Motor neuron (in vitro differentiated cells): ENCODE measurements at regions not wholly inside any gene's neighbourhood (a gene's known extent, or its start where the extent isn't known, plus 50 kb on each side); places are given as distances from the start of the nearest gene placed in this dataset.
"Not testable (repeated sequence)": the region's sequence is repeated elsewhere in the genome, so short reads cannot be mapped to it uniquely, and the experiment has no call there.

Experiments
- ATAC-seq, 8 experiments: fragments of 200-7000 bp; cut with Tn5 transposase; replicated peaks in 6 of 8; 2 replicates each; pipeline ENCODE4 v1.8.0; 2021; ENCODE audit warnings: mild to moderate bottlenecking in 8 of 8, moderate library complexity in 8 of 8
- H3K27ac ChIP-seq, 2 donors: fragments of 250-450 bp; sonication (Bioruptor Pico); 2 replicates each; pipeline ENCODE4 v1.9.0; 2021; ENCODE audit warnings: antibody characterized with exemption in 2 of 2, mild to moderate bottlenecking in 2 of 2, moderate library complexity in 1 of 2
- H3K4me1 ChIP-seq, 2 donors: fragments of 250-450 bp; sonication (Bioruptor Pico); replicated peaks in 1 of 2; 2 replicates each; pipeline ENCODE4 v1.6.1; 2021; ENCODE audit warnings: antibody characterized with exemption in 2 of 2, mild to moderate bottlenecking in 2 of 2, moderate library complexity in 1 of 2
- H3K4me3 ChIP-seq, 5 donors: fragments of 250-450 bp; sonication (Bioruptor Pico); 2 replicates each; pipeline ENCODE4 v1.9.0; 2021; ENCODE audit warnings: antibody characterized with exemption in 5 of 5, mild to moderate bottlenecking in 5 of 5, moderate library complexity in 4 of 5
- WGBS, 10 experiments: fragments of 450-650 bp; shearing (Covaris generic); methylation state at CpG; one replicate each; pipeline ENCODE4 v1.0.0; 2022; 5-methylcytosine and 5-hydroxymethylcytosine counted together
- in situ Hi-C, 9 experiments: fragments of 400-800 bp; cut with MboI; loops; one replicate each; pipeline ENCODE4 v1.15.0; 2021; ENCODE audit warnings: low sequenced_read_pairs in 9 of 9, low pct_unique_long_range_greater_than_20kb in 2 of 9; ENCODE audit not compliant: unreplicated experiment in 9 of 9

DNA sequence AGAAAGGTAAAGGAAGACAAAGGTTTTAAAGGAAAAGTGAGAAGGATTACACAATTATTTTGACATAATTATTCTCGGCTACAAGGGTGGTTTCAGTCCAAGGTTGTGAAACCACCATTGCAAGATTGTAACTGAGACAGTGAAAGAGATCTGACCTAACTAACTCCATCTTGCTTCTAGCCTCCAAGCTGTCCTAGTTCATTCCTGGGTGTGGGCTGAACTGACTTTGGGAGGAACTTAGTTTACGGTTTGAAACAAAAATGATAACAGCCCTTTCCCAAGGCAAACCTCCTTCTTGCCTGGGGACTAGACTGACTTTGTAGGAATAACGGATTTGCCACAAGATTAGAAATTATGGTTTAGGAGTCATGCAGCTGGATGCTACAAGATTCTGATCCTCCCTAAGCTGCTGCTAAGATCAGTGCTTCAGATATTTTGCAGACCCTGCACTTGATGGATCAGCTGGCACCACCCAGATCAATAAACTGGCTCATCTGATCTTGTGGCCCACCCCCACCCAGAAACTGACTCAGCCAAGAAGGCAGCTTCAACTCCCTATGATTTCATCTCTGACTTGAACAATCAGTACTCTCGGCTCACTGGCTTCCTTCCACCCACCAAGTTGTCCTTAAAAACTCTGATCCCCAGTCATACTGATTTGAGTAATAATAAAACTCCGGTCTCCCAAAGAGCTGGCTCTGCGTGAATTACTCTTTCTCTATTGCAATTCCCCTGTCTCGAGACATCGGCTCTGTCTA, 57.7 kb upstream of the AADACL2 start:
- H3K4me3 ChIP-seq, result no peak overlapping the region
- in situ Hi-C loops, result no loop called here
- WGBS, 10 experiments, result 47 to 100% (median 94%) methylated on average over 1 to 8 of the region's 8 CpGs; no CpG with 5 or more reads in 2 of the 10 experiments

DNA sequence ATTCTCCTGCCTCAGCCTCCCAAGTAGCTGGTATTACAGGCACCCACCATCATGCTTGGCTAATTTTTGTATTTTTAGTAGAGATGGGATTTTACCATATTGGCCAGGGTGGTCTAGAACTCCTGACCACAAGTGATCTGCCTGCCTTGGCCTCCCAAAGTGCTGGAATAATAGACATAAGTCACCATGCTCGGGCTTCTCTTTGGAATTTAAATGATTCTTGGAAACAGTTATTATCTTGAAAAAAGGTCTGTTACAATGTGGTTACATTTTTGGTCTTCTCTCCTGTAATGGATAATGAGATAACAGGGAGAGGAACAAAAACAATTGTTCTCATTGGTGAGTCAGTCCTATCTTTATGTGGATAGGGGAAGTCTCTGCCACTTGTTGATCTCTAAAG, 59.8 kb upstream of the AADACL2 start:
- WGBS, 10 experiments, result 0 to 86% (median 47%) methylated on average over 1 of the region's 1 CpG; no CpG with 5 or more reads in 4 of the 10 experiments
- ATAC-seq, result no peak
- no peak overlapping the region for H3K27ac ChIP-seq
- in situ Hi-C loops, result loop anchor here in 1 of 9 experiments (25.0 kb wide), 1 partner anchor 212 kb away; the partner anchor contains the start of gene IGSF10
- no peak overlapping the region for H3K4me3 ChIP-seq
- H3K4me1 ChIP-seq, result no peaks in the 10 kb centered on the region

More for the DNA sequence above, 57.7 kb upstream of the AADACL2 start:
- no peaks in the 10 kb centered on the region for H3K4me1 ChIP-seq
- no peak overlapping the region for H3K27ac ChIP-seq
- ATAC-seq, result no peak

- not testable (repeated sequence) for H3K27ac ChIP-seq, H3K4me3 ChIP-seq, ATAC-seq, H3K4me1 ChIP-seq
- in situ Hi-C loops, result loop anchor here in 1 of 9 experiments (25.0 kb wide), 1 partner anchor 205 kb away; the partner anchor contains the start of gene IGSF10
- 0 to 93% (median 90%) methylated on average over 1 to 2 of the region's 3 CpGs; no CpG with 5 or more reads in 6 of the 10 experiments for WGBS, 10 experiments
Observed at GRCh38 chr3:151667762-151668161, 66.0 kb upstream of the AADACL2 start.

DNA sequence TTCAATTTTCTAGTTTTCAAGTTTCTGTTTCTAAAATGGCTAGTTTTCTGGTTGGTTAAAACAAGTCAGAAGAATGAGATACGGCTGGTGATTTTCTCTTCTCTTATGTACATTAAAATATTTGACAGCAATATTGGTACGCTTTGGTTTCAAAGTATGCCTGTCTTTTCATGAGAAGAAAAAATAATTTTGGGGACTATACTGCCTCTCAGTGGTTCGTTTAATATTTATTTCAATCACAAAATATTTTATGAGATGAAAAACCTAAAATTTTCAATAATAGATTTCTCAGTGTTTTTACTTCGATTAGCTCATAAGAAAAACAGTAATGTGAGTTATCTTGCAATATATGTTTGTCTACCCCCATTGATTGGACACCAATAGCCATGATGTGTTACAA, 72.8 kb upstream of the AADACL2 start:
- H3K4me1 ChIP-seq, result no peaks in the 10 kb centered on the region
- no peak overlapping the region for H3K4me3 ChIP-seq
- peak in 1 of 8 experiments; percentile 21 for ATAC-seq
- H3K27ac ChIP-seq, result no peak overlapping the region
- in situ Hi-C loops, result loop anchor here in 1 of 9 experiments (25.0 kb wide), 1 partner anchor 199 kb away; the partner anchor contains the start of gene IGSF10
- WGBS, 10 experiments, result 12 to 81% (median 68%) methylated on average over 2 to 4 of the region's 4 CpGs

- H3K4me3 ChIP-seq, result no peak overlapping the region
- in situ Hi-C loops, result loop anchor here in 1 of 9 experiments (25.0 kb wide), 1 partner anchor 183 kb away; the partner anchor contains the start of gene IGSF10
- ATAC-seq, result no peak
- no peak overlapping the region for H3K27ac ChIP-seq
- no peaks in the 10 kb centered on the region for H3K4me1 ChIP-seq
Observed at GRCh38 chr3:151644986-151645385, 88.7 kb upstream of the AADACL2 start.

- H3K4me3 ChIP-seq, result no peak overlapping the region
- in situ Hi-C loops, result loop anchor here in 1 of 9 experiments (25.0 kb wide), 1 partner anchor 182 kb away; the partner anchor contains the start of gene IGSF10
- no peak overlapping the region for H3K27ac ChIP-seq
- ATAC-seq, result no peak
- 0 to 100% (median 71%) methylated on average over 1 of the region's 1 CpG; no CpG with 5 or more reads in 1 of the 10 experiments for WGBS, 10 experiments
- H3K4me1 ChIP-seq, result no peaks in the 10 kb centered on the region
Observed at GRCh38 chr3:151644020-151644620, 89.6 kb upstream of the AADACL2 start.

- in situ Hi-C loops, result loop anchor here in 1 of 9 experiments (25.0 kb wide), 1 partner anchor 177 kb away; the partner anchor contains the start of gene IGSF10
- WGBS, 10 experiments, result 0 to 86% (median 49%) methylated on average over 1 to 2 of the region's 2 CpGs; no CpG with 5 or more reads in 2 of the 10 experiments
- no peak for ATAC-seq
- Histone ChIP-seq H3K27ac (no peak overlapping the region), H3K4me3 (no peak overlapping the region), H3K4me1 (peaks cover 4 to 7% of the 10 kb centered on the region in 2 donors)
Observed at GRCh38 chr3:151639418-151639740, 94.3 kb upstream of the AADACL2 start.

- Histone ChIP-seq H3K27ac (no peak overlapping the region), H3K4me3 (no peak overlapping the region), H3K4me1 (peaks cover 4 to 7% of the 10 kb centered on the region in 2 donors)
- in situ Hi-C loops, result loop anchor here in 1 of 9 experiments (25.0 kb wide), 1 partner anchor 176 kb away; the partner anchor contains the start of gene IGSF10
- no peak for ATAC-seq
- WGBS, 10 experiments, result 33 to 100% (median 69%) methylated on average over 1 to 4 of the region's 4 CpGs; no CpG with 5 or more reads in 1 of the 10 experiments
Observed at GRCh38 chr3:151638555-151639417, 94.9 kb upstream of the AADACL2 start.

GRCh38 chr3:151635905-151636304, 97.8 kb upstream of the AADACL2 start:
- Histone ChIP-seq H3K4me3 (no peak overlapping the region), H3K4me1 (peaks cover 4 to 8% of the 10 kb centered on the region in 2 donors), H3K27ac (no peak overlapping the region)
- in situ Hi-C loops, result loop anchor here in 1 of 9 experiments (25.0 kb wide), 1 partner anchor 174 kb away; the partner anchor contains the start of gene IGSF10
- WGBS, 10 experiments, result 36 to 85% (median 72%) methylated on average over 1 to 3 of the region's 3 CpGs; no CpG with 5 or more reads in 1 of the 10 experiments
- peak in 5 of 8 experiments; percentile 20 to 68 (median 46) for ATAC-seq

GRCh38 chr3:151631946-151632345, 101.8 kb upstream of the AADACL2 start:
- ATAC-seq, result no peak
- 0 to 100% (median 69%) methylated on average over 1 to 2 of the region's 2 CpGs for WGBS, 10 experiments
- Histone ChIP-seq H3K27ac (no peak overlapping the region), H3K4me1 (peaks cover 4 to 9% of the 10 kb centered on the region in 2 donors), H3K4me3 (no peak overlapping the region)
- in situ Hi-C loops, result loop anchor here in 1 of 9 experiments (25.0 kb wide), 1 partner anchor 170 kb away; the partner anchor contains the start of gene IGSF10

GRCh38 chr3:151630938-151631441, 102.7 kb upstream of the AADACL2 start:
- ATAC-seq, result peak in 5 of 8 experiments; percentile 21 to 62 (median 45)
- in situ Hi-C loops, result loop anchor here in 1 of 9 experiments (25.0 kb wide), 1 partner anchor 169 kb away; the partner anchor contains the start of gene IGSF10
- no peak overlapping the region for H3K27ac ChIP-seq
- H3K4me1 ChIP-seq, result peaks cover 4 to 9% of the 10 kb centered on the region in 2 donors
- 0 to 86% (median 80%) methylated on average over 1 of the region's 1 CpG; no CpG with 5 or more reads in 1 of the 10 experiments for WGBS, 10 experiments
- H3K4me3 ChIP-seq, result no peak overlapping the region

DNA sequence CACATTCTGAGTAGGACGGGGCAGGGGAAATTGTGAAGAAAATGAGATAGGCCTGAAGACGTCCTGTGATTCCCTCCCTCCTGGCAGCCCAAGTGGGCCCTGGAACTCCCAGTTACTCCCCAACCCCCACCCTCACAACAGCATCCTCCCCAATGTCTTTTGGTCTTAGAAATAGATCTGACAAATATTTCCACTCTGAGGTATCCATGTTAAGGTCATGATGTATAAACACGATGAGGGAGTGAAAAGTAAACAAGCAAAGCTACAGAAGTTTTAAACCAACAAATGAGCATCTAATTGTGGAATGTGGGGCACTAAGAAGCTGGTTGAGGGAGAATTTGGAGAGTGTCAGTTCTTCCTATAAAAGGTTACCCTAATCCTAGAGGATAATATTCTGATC, 103.7 kb upstream of the AADACL2 start:
- no peak overlapping the region for H3K27ac ChIP-seq
- no peak for ATAC-seq
- H3K4me3 ChIP-seq, result no peak overlapping the region
- in situ Hi-C loops, result loop anchor here in 1 of 9 experiments (25.0 kb wide), 1 partner anchor 168 kb away; the partner anchor contains the start of gene IGSF10
- WGBS, 10 experiments, result 0 to 100% (median 48%) methylated on average over 1 to 3 of the region's 3 CpGs; no CpG with 5 or more reads in 3 of the 10 experiments
- H3K4me1 ChIP-seq, result peaks cover 0 to 3% of the 10 kb centered on the region in 2 donors
